ENCODE measurements at regions not wholly inside any gene's neighbourhood (a gene's known extent, or its start where the extent isn't known, plus 50 kb on each side); places are given as distances from the start of the nearest gene placed in this dataset.

DNA sequence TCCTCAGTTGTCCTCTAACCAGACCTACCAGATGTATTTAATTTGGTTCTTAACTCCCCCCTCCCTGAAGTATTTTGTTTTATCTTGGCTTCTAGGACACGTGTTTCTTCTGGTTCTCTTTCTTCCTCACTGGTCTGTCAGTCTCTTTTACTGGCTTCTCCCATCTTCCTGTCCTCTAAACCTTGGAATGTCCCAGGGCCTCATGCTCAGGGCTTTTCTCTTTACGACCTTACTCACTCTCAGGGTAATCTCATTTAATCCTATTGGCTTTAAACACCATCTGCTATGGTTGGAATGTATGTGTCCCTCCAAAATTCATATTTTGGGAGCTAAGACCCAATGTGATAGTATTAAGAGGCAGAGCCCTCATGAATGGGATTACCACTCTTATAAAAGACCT is 418.2 kb upstream of the PODXL start:
- Histone ChIP-seq H3K27ac (no peak overlapping the region), H3K36me3 (no peaks in the 10 kb centered on the region), H3K4me1 (no peaks in the 10 kb centered on the region), H3K9me3 (no peaks in the 10 kb centered on the region), H3K27me3 (no peaks in the 10 kb centered on the region), H3K4me3 (no peak overlapping the region)
- DNase-seq (ENCODE audit: low spot score in 2 of 2) = no peak
- no peak for TF ChIP-seq EP300 (IDR thresholded peaks at IDR 0.05)
- no peak for TF ChIP-seq POLR2A (IDR thresholded peaks at IDR 0.05)
- TF ChIP-seq, protein P1, sequence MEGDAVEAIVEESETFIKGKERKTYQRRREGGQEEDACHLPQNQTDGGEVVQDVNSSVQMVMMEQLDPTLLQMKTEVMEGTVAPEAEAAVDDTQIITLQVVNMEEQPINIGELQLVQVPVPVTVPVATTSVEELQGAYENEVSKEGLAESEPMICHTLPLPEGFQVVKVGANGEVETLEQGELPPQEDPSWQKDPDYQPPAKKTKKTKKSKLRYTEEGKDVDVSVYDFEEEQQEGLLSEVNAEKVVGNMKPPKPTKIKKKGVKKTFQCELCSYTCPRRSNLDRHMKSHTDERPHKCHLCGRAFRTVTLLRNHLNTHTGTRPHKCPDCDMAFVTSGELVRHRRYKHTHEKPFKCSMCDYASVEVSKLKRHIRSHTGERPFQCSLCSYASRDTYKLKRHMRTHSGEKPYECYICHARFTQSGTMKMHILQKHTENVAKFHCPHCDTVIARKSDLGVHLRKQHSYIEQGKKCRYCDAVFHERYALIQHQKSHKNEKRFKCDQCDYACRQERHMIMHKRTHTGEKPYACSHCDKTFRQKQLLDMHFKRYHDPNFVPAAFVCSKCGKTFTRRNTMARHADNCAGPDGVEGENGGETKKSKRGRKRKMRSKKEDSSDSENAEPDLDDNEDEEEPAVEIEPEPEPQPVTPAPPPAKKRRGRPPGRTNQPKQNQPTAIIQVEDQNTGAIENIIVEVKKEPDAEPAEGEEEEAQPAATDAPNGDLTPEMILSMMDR (IDR thresholded peaks at IDR 0.05) = no peak
- 37 to 39% methylated on average over 2 of the region's 2 CpGs for WGBS, 2 donors

DNA sequence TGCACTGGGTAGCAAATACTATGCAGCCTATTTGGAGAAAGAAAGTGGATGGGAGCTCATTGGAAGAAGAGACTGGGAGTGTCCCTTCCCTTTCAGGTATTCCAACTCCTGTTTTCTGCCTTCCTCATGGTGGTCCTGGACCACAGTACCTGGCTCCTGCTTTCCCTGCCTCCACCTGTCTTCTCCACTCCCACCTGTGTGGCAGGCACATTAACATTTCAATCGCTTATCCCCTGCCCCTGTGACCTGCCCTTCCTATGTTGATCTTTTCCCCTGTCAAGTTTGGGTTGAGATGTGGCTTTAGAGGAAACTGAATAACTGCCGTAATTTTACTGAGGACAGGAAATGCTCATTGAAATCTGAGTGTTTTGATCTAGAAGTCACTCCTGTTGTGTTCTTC is 415.8 kb upstream of the PODXL start:
- no peaks in the 10 kb centered on the region for H3K9me3 ChIP-seq
- H3K4me1 ChIP-seq = no peaks in the 10 kb centered on the region
- no peak overlapping the region for H3K4me3 ChIP-seq
- no peaks in the 10 kb centered on the region for H3K27me3 ChIP-seq
- WGBS, 2 donors = 67 to 68% methylated on average over 2 of the region's 2 CpGs
- TF ChIP-seq, protein P1 (IDR thresholded peaks at IDR 0.05) = no peak
- TF ChIP-seq POLR2A (IDR thresholded peaks at IDR 0.05) (no peak), EP300 (IDR thresholded peaks at IDR 0.05) (no peak)
- H3K36me3 ChIP-seq = no peaks in the 10 kb centered on the region
- no peak overlapping the region for H3K27ac ChIP-seq
- DNase-seq (ENCODE audit: low spot score in 2 of 2) = no peak

DNA sequence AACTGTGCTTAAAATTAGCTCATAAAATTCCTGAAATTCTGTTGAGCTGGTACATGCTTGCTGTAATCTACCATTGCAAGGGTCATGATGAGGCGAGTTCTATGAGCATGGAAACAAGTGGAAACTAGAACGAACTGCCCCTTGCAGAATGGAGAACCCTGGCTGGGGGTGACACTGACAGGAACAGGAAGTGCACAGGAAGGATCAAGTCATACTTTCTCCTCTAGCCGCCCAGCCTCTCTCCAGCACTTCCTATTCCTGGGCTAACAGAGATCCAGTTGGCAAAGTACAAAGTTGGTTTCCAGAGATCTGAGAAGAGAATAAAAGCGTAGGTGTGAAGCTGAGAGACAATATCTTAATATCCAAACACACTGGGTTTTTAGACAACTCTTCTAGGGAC is 414.2 kb upstream of the PODXL start:
- TF ChIP-seq, protein P1 (IDR thresholded peaks at IDR 0.05) = no peak
- no peak for TF ChIP-seq EP300 (IDR thresholded peaks at IDR 0.05)
- no peak for TF ChIP-seq POLR2A (IDR thresholded peaks at IDR 0.05)
- H3K36me3 ChIP-seq = no peaks in the 10 kb centered on the region
- no peak overlapping the region for H3K27ac ChIP-seq
- DNase-seq (ENCODE audit: low spot score in 2 of 2) = no peak
- no peak overlapping the region for H3K4me3 ChIP-seq
- no peaks in the 10 kb centered on the region for H3K4me1 ChIP-seq
- no peaks in the 10 kb centered on the region for H3K27me3 ChIP-seq
- 72 to 75% methylated on average over 4 of the region's 4 CpGs for WGBS, 2 donors
- no peaks in the 10 kb centered on the region for H3K9me3 ChIP-seq

DNA sequence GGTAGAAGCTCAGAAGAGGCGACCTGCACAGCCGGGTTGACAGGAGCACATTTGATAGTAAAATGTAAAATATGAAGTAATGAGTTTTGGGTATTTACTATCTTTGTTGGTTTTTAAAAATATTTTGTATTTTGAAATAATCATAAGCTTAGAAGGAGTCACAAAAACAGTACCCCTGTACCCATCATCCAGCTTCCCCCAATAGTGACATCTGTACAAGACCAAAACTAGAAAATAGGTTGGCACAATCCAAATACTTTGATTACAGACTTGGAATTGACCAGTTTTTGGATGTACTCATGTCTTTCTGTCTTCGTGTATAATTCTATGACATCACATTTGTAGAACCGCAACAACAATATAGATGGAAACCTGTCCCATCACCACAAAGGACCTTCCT is 413.1 kb upstream of the PODXL start:
- H3K4me1 ChIP-seq = no peaks in the 10 kb centered on the region
- TF ChIP-seq EP300 (IDR thresholded peaks at IDR 0.05) (no peak), POLR2A (IDR thresholded peaks at IDR 0.05) (no peak)
- TF ChIP-seq, protein P1 (IDR thresholded peaks at IDR 0.05) = no peak
- H3K27me3 ChIP-seq = no peaks in the 10 kb centered on the region
- no peak overlapping the region for H3K4me3 ChIP-seq
- H3K9me3 ChIP-seq = no peaks in the 10 kb centered on the region
- no peaks in the 10 kb centered on the region for H3K36me3 ChIP-seq
- no peak for DNase-seq (ENCODE audit: low spot score in 2 of 2)
- WGBS, 2 donors = 94 to 95% methylated on average over 4 of the region's 4 CpGs
- H3K27ac ChIP-seq = no peak overlapping the region

DNA sequence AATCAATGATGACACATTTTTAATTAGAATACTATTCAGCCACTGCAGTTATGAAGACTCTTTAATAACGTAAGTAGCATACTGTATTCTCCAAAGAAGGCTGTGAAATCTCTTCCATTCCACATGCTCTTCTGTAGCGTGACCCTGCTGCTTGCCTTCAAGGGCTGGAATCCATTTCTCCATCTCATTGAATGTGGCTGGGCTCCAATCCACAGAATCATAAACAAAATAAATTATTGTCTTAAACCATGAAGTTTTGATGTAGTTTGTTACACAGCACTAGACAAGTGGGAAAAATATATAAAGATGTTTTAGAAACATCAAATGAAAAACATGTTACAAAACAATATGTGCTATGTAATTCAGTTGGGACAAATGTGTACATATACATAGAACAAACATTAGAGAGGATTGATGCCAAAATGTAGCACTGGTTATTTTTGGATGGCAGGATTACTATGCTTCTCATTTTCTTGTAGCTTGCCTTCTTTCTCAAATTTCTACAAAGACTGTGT is 410.8 kb upstream of the PODXL start:
- DNase-seq (ENCODE audit: low spot score in 2 of 2) = no peak
- Histone ChIP-seq H3K9me3 (no peaks in the 10 kb centered on the region), H3K27me3 (no peaks in the 10 kb centered on the region), H3K4me3 (no peak overlapping the region), H3K27ac (no peak overlapping the region), H3K4me1 (no peaks in the 10 kb centered on the region), H3K36me3 (no peaks in the 10 kb centered on the region)
- WGBS, 2 donors = 19 to 34% methylated on average over 2 of the region's 2 CpGs
- TF ChIP-seq EP300 (IDR thresholded peaks at IDR 0.05) (no peak), POLR2A (IDR thresholded peaks at IDR 0.05) (no peak)
- TF ChIP-seq, protein P1 (IDR thresholded peaks at IDR 0.05) = no peak
